Neuronal stem cell (in vitro differentiated cells): ENCODE measurements at regions not wholly inside any gene's neighbourhood (a gene's known extent, or its start where the extent isn't known, plus 50 kb on each side); places are given as distances from the start of the nearest gene placed in this dataset.

Source experiments
- DNase-seq: peaks from one replicate; pipeline ENCODE4 v3.0.0-alpha.2; 2013; ENCODE audit warnings: low spot score
- H2AFZ ChIP-seq: one replicate; pipeline ENCODE4 v1.6.1; 2013; ENCODE audit warnings: mild to moderate bottlenecking, low read length, inconsistent platforms
- H2AK5ac ChIP-seq: 2 replicates; pipeline ENCODE4 v1.6.1; 2013; ENCODE audit warnings: low read depth, mild to moderate bottlenecking, inconsistent platforms, low read length, moderate library complexity, mixed read lengths
- H2BK120ac ChIP-seq: 2 replicates; pipeline ENCODE4 v1.6.1; 2013; ENCODE audit warnings: low read depth, mild to moderate bottlenecking, inconsistent platforms, low read length, moderate library complexity, mixed read lengths
- H2BK12ac ChIP-seq: one replicate; pipeline ENCODE4 v1.6.1; 2013; ENCODE audit warnings: low read length, inconsistent platforms
- H2BK15ac ChIP-seq: 2 replicates; pipeline ENCODE4 v1.6.1; 2013; ENCODE audit warnings: mild to moderate bottlenecking, low read length, inconsistent platforms, mixed read lengths
- H2BK5ac ChIP-seq: one replicate; pipeline ENCODE4 v1.6.1; 2013; ENCODE audit warnings: inconsistent platforms, mild to moderate bottlenecking, low read length, moderate library complexity
- H3K14ac ChIP-seq: one replicate; pipeline ENCODE4 v1.6.1; 2013; ENCODE audit warnings: low read length, inconsistent platforms
- H3K18ac ChIP-seq: 2 replicates; pipeline ENCODE4 v1.6.1; 2013; ENCODE audit warnings: low read length, inconsistent platforms
- H3K23ac ChIP-seq: 2 replicates; pipeline ENCODE4 v1.6.1; 2013; ENCODE audit warnings: low read depth, mild to moderate bottlenecking, mixed read lengths, low read length, inconsistent platforms; ENCODE audit not compliant: poor library complexity
- H3K27ac ChIP-seq: replicated peaks from 3 replicates; pipeline ENCODE4 v1.5.1; 2013; ENCODE audit warnings: low read length, inconsistent platforms
- H3K27me3 ChIP-seq, 3 experiments: 2 replicates each; pipeline ENCODE4 v1.6.1; 2013; ENCODE audit warnings: low read length in 3 of 3, mild to moderate bottlenecking in 2 of 3, inconsistent platforms in 1 of 3, low read depth in 1 of 3, mixed read lengths in 1 of 3, moderate library complexity in 1 of 3; ENCODE audit not compliant: control insufficient read depth in 3 of 3, insufficient read depth in 3 of 3
- H3K36me3 ChIP-seq, 2 donors: replicated peaks in 1 of 2; 2 replicates each; pipeline ENCODE4 v1.6.1; 2013; ENCODE audit warnings: low read length in 2 of 2; ENCODE audit not compliant: control insufficient read depth in 2 of 2, insufficient read depth in 2 of 2
- H3K4ac ChIP-seq: 2 replicates; pipeline ENCODE4 v1.6.1; 2013; ENCODE audit warnings: inconsistent platforms, mild to moderate bottlenecking, low read length, moderate library complexity
- H3K4me1 ChIP-seq, 2 donors: 1 replicate in 1 of 2; 2 replicates in 1 of 2; pipeline ENCODE4 v1.6.1; 2013; ENCODE audit warnings: low read length in 2 of 2, low read depth in 1 of 2; ENCODE audit not compliant: control insufficient read depth in 2 of 2, insufficient read depth in 1 of 2
- H3K4me2 ChIP-seq: one replicate; pipeline ENCODE4 v1.6.1; 2013; ENCODE audit warnings: mild to moderate bottlenecking, low read length, inconsistent platforms; ENCODE audit not compliant: insufficient read depth, poor library complexity, severe bottlenecking
- H3K4me3 ChIP-seq, 2 donors: 2 replicates each; pipeline ENCODE4 v1.5.1; 2013; ENCODE audit warnings: low read length in 2 of 2, mild to moderate bottlenecking in 2 of 2, inconsistent platforms in 1 of 2, moderate library complexity in 1 of 2
- H3K79me1 ChIP-seq: one replicate; pipeline ENCODE4 v1.6.1; 2013; ENCODE audit warnings: low read depth, mild to moderate bottlenecking, inconsistent platforms, low read length, moderate library complexity
- H3K9ac ChIP-seq: one replicate; pipeline ENCODE4 v1.6.1; 2013; ENCODE audit warnings: mild to moderate bottlenecking, low read depth, low read length, inconsistent platforms; ENCODE audit not compliant: poor library complexity
- H3K9me3 ChIP-seq, 2 donors: replicated peaks in 1 of 2; 2 replicates each; pipeline versions ENCODE3 to v1.6.1; 2013; ENCODE audit warnings: low read length in 2 of 2, mild to moderate bottlenecking in 2 of 2, inconsistent platforms in 1 of 2, low read depth in 1 of 2, mixed read lengths in 1 of 2, moderate library complexity in 1 of 2; ENCODE audit not compliant: control insufficient read depth in 2 of 2, insufficient read depth in 1 of 2
- H4K8ac ChIP-seq: one replicate; pipeline ENCODE4 v1.6.1; 2013; ENCODE audit warnings: low read depth, mild to moderate bottlenecking, inconsistent platforms, low read length, moderate library complexity
- H4K91ac ChIP-seq: one replicate; pipeline ENCODE4 v1.6.1; 2013; ENCODE audit warnings: low read length, low read depth, mild to moderate bottlenecking, inconsistent platforms; ENCODE audit not compliant: poor library complexity
- WGBS, 2 donors: extraction: QIAGEN DNeasy Blood & Tissue Kit; methylation state at CpG; one replicate each; pipeline ENCODE4 v1.1.7; 2013; ENCODE audit warnings: missing lambda C conversion rate in 2 of 2, mixed read lengths in 1 of 2; ENCODE audit not compliant: insufficient read length in 2 of 2, insufficient replicate concordance in 1 of 2; ENCODE audit errors: extremely low coverage in 2 of 2; 5-methylcytosine and 5-hydroxymethylcytosine counted together

DNA sequence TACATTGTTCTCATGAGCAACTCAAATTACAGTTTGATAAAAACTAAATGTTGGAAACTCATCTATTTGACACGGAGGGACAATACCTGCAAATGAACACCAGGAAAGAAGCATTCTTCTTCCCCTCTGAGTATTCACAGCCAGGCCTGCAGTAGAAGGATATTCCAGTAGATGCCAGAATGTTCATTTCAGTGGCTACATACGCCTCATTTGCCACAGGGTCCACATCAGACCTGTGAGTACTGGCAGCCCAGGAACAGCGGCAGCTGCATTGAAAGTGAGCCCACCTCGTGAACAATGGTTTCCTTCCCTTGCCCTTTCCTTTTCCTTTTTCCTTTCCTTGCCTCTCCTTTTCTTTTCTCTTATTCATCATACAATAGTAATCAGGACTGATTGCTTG lies 81.1 kb upstream of the NEIL3 start:
- no peak overlapping the region for H3K23ac ChIP-seq
- no peak overlapping the region for H3K4me3 ChIP-seq
- no peaks in the 10 kb centered on the region for H3K36me3 ChIP-seq
- no peaks in the 10 kb centered on the region for H3K79me1 ChIP-seq
- no peaks in the 10 kb centered on the region for H3K9me3 ChIP-seq
- H2AFZ ChIP-seq: peak overlapping the region; percentile 21
- H2BK120ac ChIP-seq: no peak overlapping the region
- DNase-seq: no peak
- H3K14ac ChIP-seq: no peak overlapping the region
- H3K18ac ChIP-seq: no peak overlapping the region
- H2BK5ac ChIP-seq: no peak overlapping the region
- H3K27me3 ChIP-seq: no peaks in the 10 kb centered on the region
- no peak overlapping the region for H3K4me2 ChIP-seq
- H3K27ac ChIP-seq: no peak overlapping the region
- H4K91ac ChIP-seq: no peak overlapping the region
- no peaks in the 10 kb centered on the region for H3K4me1 ChIP-seq
- no peak overlapping the region for H2BK15ac ChIP-seq
- no peak overlapping the region for H2AK5ac ChIP-seq
- no peak overlapping the region for H4K8ac ChIP-seq
- no peak overlapping the region for H3K9ac ChIP-seq
- no peak overlapping the region for H3K4ac ChIP-seq
- H2BK12ac ChIP-seq: no peak overlapping the region
- WGBS, 2 donors: no CpG with 5 or more reads among the region's 4 CpGs

DNA sequence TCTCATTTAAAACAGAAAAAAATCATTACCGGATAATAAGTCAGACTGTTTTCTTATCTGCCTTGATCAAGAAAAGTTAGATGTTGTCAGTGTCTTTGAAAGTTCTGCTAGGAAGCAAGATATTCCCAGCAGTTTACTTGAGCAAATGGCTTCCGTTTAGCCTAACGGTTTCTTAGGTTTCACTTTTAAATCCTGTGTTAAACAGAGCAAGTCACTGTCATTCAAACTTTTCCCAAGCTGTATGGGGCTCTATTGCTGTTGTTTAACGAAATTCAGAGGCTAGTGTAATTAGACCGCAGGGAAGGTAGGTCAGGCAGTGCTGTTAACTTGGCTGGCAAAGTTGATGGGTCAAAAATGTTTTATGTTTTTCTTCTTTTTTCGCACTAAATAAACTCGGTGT lies 80.3 kb upstream of the NEIL3 start:
- Histone ChIP-seq H2BK15ac (no peak overlapping the region), H2BK120ac (no peak overlapping the region), H3K79me1 (no peaks in the 10 kb centered on the region), H3K4ac (no peak overlapping the region), H2BK5ac (no peak overlapping the region), H2BK12ac (no peak overlapping the region), H3K23ac (no peak overlapping the region), H3K36me3 (no peaks in the 10 kb centered on the region), H3K4me2 (no peak overlapping the region), H2AK5ac (no peak overlapping the region), H3K4me1 (no peaks in the 10 kb centered on the region), H3K4me3 (no peak overlapping the region), H2AFZ (peak overlapping the region; percentile 70), H3K9ac (no peak overlapping the region), H3K18ac (no peak overlapping the region), H4K91ac (no peak overlapping the region), H3K27me3 (no peaks in the 10 kb centered on the region), H3K14ac (no peak overlapping the region), H4K8ac (no peak overlapping the region), H3K27ac (no peak overlapping the region), H3K9me3 (no peaks in the 10 kb centered on the region)
- DNase-seq: no peak
- no CpG with 5 or more reads among the region's 7 CpGs for WGBS, 2 donors

DNA sequence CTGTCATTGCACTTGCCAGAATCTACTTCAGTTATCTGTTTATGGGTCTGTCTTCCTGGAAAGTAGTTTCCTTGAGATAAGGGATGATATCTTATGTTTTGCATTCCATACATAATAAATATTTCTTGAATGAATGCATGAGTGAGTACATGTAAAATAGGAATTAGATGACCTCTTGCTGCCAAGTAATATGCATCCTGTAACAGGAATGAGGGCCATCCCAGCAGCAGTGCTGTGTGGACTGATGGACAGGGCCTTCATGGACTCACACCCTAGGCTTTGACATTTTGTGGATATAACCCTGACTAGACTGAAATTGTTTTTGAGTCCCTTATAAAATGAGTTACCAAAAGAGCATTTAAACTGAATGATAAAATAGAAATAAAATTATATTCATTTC lies 77.2 kb upstream of the NEIL3 start:
- no peak overlapping the region for H3K4me3 ChIP-seq
- H3K4me2 ChIP-seq: no peak overlapping the region
- H4K8ac ChIP-seq: no peak overlapping the region
- H3K4me1 ChIP-seq: no peaks in the 10 kb centered on the region
- no peak overlapping the region for H3K4ac ChIP-seq
- no peak for DNase-seq
- no peak overlapping the region for H3K18ac ChIP-seq
- H2BK5ac ChIP-seq: no peak overlapping the region
- no peaks in the 10 kb centered on the region for H3K36me3 ChIP-seq
- H3K27me3 ChIP-seq: no peaks in the 10 kb centered on the region
- H3K23ac ChIP-seq: no peak overlapping the region
- no peak overlapping the region for H4K91ac ChIP-seq
- no peaks in the 10 kb centered on the region for H3K9me3 ChIP-seq
- H3K27ac ChIP-seq: no peak overlapping the region
- no peak overlapping the region for H3K14ac ChIP-seq
- H3K79me1 ChIP-seq: no peaks in the 10 kb centered on the region
- no peak overlapping the region for H3K9ac ChIP-seq
- H2BK15ac ChIP-seq: no peak overlapping the region
- H2AFZ ChIP-seq: no peak overlapping the region
- H2AK5ac ChIP-seq: no peak overlapping the region
- no peak overlapping the region for H2BK120ac ChIP-seq
- no peak overlapping the region for H2BK12ac ChIP-seq

DNA sequence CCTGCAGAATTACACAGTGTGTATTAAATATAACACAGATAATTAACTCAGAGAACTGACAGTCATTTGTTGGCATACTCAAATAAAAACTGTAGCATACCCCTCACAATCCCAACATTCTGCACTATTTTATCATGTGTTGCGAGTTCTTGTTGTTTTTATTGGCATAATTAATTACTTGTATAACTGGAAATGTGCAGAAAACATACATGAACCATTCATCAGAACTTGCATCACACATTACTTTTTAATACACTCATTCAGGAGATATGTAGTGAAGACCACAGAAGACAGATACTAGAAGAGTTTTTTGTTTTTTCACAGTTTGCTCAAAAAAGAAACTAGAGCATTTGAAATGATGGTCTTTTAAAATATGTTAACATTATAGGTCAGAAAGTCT lies 74.6 kb upstream of the NEIL3 start:
- H4K91ac ChIP-seq: no peak overlapping the region
- H3K36me3 ChIP-seq: no peaks in the 10 kb centered on the region
- H2BK15ac ChIP-seq: no peak overlapping the region
- H3K4ac ChIP-seq: no peak overlapping the region
- no peak overlapping the region for H2BK120ac ChIP-seq
- H3K23ac ChIP-seq: no peak overlapping the region
- H3K27me3 ChIP-seq: no peaks in the 10 kb centered on the region
- H3K14ac ChIP-seq: no peak overlapping the region
- H3K4me1 ChIP-seq: no peaks in the 10 kb centered on the region
- H3K9ac ChIP-seq: no peak overlapping the region
- H2BK5ac ChIP-seq: no peak overlapping the region
- no peak overlapping the region for H2AFZ ChIP-seq
- H3K4me2 ChIP-seq: no peak overlapping the region
- no CpG with 5 or more reads among the region's 1 CpG for WGBS, 2 donors
- no peaks in the 10 kb centered on the region for H3K9me3 ChIP-seq
- no peak overlapping the region for H3K4me3 ChIP-seq
- no peak overlapping the region for H4K8ac ChIP-seq
- no peak overlapping the region for H2BK12ac ChIP-seq
- no peak overlapping the region for H3K18ac ChIP-seq
- no peak overlapping the region for H3K27ac ChIP-seq
- H2AK5ac ChIP-seq: no peak overlapping the region
- H3K79me1 ChIP-seq: no peaks in the 10 kb centered on the region
- no peak for DNase-seq
